ENCODE measurements at regions not wholly inside any gene's neighbourhood (a gene's known extent, or its start where the extent isn't known, plus 50 kb on each side); places are given as distances from the start of the nearest gene placed in this dataset.
"Not testable (repeated sequence)": the region's sequence is repeated elsewhere in the genome, so short reads cannot be mapped to it uniquely, and the experiment has no call there.

- no peak for DNase-seq
Measured at GRCh38 chr5:86671536-86671935, 53.8 kb downstream of the COX7C start.

DNA sequence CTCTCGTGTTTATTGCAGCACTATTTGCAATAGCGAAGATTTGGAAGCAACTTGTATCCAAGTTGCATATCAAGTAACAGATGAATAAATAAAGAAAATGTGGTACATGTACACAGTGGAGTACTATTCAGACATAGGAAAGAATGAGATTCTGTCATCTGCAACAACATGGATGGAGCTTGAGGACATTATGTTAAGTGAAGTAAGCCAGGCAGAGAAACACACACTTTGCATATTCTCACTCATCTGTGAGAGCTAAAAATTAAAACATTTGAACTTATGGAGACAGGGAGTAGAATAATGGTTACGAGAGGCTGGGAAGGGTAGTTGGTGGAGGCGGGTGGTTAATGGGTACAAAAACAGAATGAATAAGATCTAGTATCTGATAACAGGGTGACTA is 56.3 kb downstream of the COX7C start:
- DNase-seq = no peak

GRCh38 chr5:86675311-86675710 is 57.6 kb downstream of the COX7C start:
- DNase-seq = no peak

GRCh38 chr5:86679529-86679928 is 61.8 kb downstream of the COX7C start:
- peak; percentile 20 for DNase-seq

DNA sequence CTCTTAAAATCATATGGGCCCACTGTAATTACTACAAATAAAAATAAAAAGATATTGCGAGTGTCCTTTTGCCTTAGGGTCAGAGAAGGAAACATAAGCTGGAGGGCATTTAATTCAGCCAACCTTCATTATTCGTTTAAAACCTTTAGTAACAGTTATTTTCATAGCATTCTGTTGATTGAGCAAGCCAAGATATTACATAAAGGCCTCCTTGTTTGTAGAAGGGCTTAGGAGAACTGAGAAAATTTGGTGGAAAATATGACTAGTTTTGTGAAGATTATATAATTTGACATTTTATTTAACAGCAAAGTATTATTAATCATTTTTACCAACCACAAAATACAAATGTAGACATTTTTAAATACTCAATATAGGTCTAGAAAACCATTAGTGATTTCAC is 62.2 kb downstream of the COX7C start:
- no peak for DNase-seq

GRCh38 chr5:86684222-86684621 is 66.5 kb downstream of the COX7C start:
- DNase-seq = no peak

DNA sequence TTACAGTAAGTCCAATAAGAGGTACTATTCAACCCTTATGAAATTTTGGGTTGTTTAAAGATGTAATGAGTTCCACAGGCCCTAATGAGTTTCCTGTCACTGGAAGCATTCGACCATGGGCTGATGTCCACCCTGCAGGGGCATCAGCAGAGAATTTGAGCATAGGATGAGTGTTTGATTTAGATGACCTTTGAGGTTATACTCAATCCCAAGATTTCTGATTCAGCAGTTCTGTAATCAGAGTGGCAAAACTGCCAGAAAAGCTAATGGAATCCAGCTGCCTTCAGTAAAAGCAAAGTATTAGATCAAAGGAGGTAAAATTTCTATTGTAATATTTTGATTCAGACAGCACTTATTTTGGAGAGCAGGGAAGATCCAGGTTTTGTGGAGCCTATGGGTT is 68.3 kb downstream of the COX7C start:
- no peak for DNase-seq

DNA sequence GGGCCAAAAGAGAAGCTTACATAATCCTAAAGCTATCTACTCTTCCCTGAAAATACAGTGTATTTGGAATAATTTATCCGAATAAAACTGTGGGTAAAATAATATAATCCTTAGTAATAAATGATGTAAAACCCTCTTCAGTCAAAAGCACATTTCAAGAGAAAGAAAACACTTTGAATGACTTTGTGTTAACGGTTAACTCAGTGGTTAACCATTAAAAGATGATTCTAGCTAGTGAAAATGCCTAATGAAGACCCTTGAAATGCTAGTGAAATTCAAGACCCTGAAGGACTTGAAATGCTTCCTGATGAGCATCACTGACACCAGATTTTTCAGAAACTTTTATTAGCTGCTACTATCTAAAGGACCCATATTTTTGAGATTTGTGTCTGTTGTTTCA is 70.7 kb downstream of the COX7C start:
- DNase-seq = no peak

- no peak for DNase-seq
Measured at GRCh38 chr5:86689103-86689729, 71.5 kb downstream of the COX7C start.

- no peak for DNase-seq
Measured at GRCh38 chr5:86709157-86709881, 91.6 kb downstream of the COX7C start.

DNA sequence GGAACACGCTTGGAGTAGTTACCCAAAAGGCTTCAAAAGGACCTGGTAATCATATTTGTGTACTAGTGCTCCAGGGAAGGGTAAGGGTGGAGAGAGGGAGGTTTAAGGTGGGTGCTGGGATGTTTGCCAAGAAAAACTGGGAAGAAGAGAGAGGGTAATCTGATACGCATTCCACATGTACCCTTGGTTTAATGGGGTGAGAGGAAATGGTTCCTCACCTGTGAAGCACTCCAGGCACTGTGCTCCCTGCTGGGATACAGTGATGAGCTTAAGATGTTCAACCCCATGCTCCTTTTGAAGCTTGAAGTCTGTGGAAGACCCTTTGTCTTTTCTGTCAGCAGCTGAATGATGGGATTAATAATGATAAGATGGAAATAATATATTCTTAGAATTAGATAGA is 98.4 kb downstream of the COX7C start:
- peak; percentile 36 for DNase-seq

- not testable (repeated sequence) for DNase-seq
Measured at GRCh38 chr5:86731319-86732117, 113.8 kb downstream of the COX7C start.

- DNase-seq = no peak
Measured at GRCh38 chr5:86735370-86735769, 117.6 kb downstream of the COX7C start.

- DNase-seq = no peak
Measured at GRCh38 chr5:86737579-86737978, 119.8 kb downstream of the COX7C start.

GRCh38 chr5:86748538-86749105 is 130.9 kb downstream of the COX7C start:
- no peak for DNase-seq

DNA sequence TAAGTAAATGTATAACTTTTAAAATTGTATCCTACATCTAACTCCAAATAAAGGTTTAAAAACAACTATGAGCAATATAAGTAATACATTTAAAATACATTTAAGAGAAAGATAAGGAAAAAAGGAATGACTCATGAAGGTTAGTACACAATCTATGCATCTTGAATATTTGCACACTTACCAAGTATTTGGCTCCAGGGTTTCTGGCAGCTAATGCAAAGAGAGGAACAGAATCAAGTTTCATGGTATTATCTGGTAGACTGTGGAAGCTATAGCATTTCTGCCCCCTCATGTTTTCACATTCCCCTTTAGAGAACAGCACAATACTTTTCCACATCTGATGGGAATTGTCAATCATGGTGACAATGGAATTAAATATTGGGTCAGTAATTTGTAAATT is 132.1 kb downstream of the COX7C start:
- no peak for DNase-seq

- no peak for DNase-seq
Measured at GRCh38 chr5:86756839-86757238, 139.1 kb downstream of the COX7C start.

DNA sequence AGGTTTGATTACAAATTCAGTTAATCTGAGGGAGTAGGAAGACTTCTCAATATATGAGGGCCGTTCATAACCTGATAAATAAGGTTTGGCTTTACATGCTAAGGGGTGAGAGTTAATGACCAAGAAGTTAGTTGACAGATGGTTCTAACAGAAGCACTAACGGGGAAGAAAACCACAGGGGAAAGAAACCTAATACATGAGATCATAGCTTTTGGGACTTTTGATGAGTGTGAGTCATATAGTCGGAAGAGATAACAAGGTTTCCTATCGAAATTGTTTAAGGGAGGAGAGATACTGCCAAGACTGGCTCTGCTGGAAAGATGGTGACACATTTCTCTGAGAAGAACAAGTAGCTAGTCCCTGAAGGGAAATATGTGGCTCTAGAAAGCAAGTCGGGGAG is 140.1 kb downstream of the COX7C start:
- no peak for DNase-seq

GRCh38 chr5:86760661-86761060 is 142.9 kb downstream of the COX7C start:
- DNase-seq = no peak

GRCh38 chr5:86763929-86764328 is 146.2 kb downstream of the COX7C start:
- DNase-seq = no peak

DNA sequence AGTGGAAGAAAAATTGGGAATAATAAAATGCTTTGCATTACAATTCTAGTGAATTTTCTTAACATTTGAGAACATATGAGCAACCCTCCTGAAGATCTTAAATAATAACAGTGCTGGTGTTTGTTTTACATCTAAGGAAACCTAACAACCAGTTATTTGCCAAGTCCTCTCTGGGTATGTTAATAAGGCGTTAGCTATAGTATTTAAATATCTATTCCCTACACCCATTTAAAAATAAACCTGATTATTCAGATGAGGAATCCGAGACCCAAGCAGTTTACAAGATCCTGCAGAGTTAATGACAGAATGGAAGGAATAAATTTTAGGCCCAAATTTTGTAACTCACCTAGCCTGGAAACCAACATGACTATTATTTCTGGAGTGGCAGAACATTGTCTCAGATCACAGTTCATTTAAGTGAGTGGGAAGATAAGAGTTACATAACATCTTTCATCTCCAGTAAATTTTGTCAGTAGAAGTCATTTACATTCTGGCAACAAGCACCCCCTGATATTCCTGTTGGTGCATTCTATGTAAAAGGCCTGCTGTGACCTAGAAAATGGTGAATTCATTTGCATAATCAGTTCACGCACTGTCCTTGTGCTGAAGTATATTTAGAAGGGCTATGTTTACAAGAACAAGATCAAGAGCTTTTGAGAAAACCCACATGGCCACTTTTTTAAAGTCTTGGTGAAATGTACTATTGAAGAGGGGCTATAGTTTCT is 148.2 kb downstream of the COX7C start:
- peak; percentile 0 for DNase-seq

- DNase-seq = no peak
Measured at GRCh38 chr5:86768699-86769202, 151.0 kb downstream of the COX7C start.

DNA sequence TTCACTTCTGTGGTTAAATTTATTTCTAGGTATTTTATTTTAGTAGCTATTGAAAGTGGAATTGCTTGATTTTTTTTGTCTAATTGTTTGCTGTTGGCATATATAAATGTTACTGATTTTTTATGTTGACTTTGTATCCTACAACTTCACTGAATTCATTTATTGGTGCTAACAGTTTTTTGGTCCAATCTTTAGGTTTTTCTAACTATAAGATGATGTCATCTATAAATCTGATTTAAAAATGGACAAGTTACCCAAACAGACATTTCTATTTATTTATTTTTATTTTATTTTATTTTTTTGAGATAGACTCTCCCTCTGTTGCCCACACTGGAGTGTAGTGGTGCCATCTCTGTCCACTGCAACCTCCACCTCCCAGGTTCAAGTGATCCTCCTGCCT is 162.3 kb downstream of the COX7C start:
- DNase-seq = no peak

All from NCI-H345 (cell line).